ENCODE measurements at regions not wholly inside any gene's neighbourhood (a gene's known extent, or its start where the extent isn't known, plus 50 kb on each side); places are given as distances from the start of the nearest gene placed in this dataset.

DNA sequence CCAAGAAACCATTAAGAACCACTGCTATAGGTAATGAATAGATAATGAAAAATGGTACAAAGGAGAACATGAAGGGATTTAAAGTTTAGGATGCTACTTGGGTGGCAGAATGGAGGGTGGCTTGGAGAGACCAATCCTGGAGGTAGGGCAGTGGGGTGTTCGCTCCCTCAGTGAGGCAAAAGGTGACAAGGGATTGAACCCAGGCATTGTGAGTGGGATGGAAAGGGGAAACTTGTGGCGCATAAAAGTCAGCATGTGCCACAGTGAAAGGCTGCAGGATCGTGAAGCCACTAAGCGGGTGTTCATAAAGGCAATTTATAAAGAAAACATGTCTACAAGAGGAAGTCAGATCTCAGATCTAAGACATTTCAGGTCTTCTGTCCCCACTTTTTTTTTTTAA is 76.7 kb upstream of the SLC38A2 start:
- TF ChIP-seq ZNF274 (IDR thresholded peaks at IDR 0.05; ENCODE audit: low read depth, low read length) (no peak), YY1 (IDR thresholded peaks at IDR 0.05; ENCODE audit: insufficient read depth, insufficient read length) (no peak)

Data from NT2/D1 (cell line).